ENCODE measurements at regions not wholly inside any gene's neighbourhood (a gene's known extent, or its start where the extent isn't known, plus 50 kb on each side); places are given as distances from the start of the nearest gene placed in this dataset.
A peak's percentile ranks its signal among the peaks of the same experiment; 100 is the strongest.

GRCh38 chrX:7706032-7706431, 136.9 kb upstream of the VCX start:
- Histone ChIP-seq H3K27ac (ENCODE audit: control insufficient read depth, insufficient read depth, low read length) (no peak overlapping the region), H4K20me1 (ENCODE audit: control insufficient read depth, extremely low read depth, insufficient read depth, low read length) (no peaks in the 10 kb centered on the region), H3K9me3 (ENCODE audit: control insufficient read depth, low read depth, low read length) (no peaks in the 10 kb centered on the region), H3K27me3 (ENCODE audit: control insufficient read depth, extremely low read depth, insufficient read depth, low read length) (no peaks in the 10 kb centered on the region), H3K79me2 (ENCODE audit: control insufficient read depth, insufficient read depth, low read length) (no peaks in the 10 kb centered on the region), H3K36me3 (ENCODE audit: control insufficient read depth in 2 of 2, extremely low read depth in 1 of 2, insufficient read depth in 2 of 2, low read length in 2 of 2) (no peaks in the 10 kb centered on the region), H3K4me3 (ENCODE audit: control insufficient read depth in 2 of 3, extremely low read depth in 1 of 3, insufficient read depth in 2 of 3, low read depth in 1 of 3, low read length in 3 of 3) (no peak overlapping the region), H3K9me1 (ENCODE audit: control insufficient read depth, extremely low read depth, insufficient read depth, low read length) (no peaks in the 10 kb centered on the region), H3K4me2 (ENCODE audit: control insufficient read depth, extremely low read depth, insufficient read depth, low read depth, low read length) (no peak overlapping the region), H3K4me1 (ENCODE audit: control insufficient read depth, extremely low read depth, insufficient read depth, low read length) (peaks cover 4% of the 10 kb centered on the region), H2AFZ (ENCODE audit: control insufficient read depth, low read length) (no peak overlapping the region), H3K9ac (ENCODE audit: control insufficient read depth, extremely low read depth, insufficient read depth, low read length) (no peak overlapping the region)
- FAIRE-seq: no peak
- dilution Hi-C loops (cut with MboI; ENCODE audit: extremely low pct_ligation_motif_present, low sequenced_read_pairs): no loop called here
- TF ChIP-seq, protein P1, sequence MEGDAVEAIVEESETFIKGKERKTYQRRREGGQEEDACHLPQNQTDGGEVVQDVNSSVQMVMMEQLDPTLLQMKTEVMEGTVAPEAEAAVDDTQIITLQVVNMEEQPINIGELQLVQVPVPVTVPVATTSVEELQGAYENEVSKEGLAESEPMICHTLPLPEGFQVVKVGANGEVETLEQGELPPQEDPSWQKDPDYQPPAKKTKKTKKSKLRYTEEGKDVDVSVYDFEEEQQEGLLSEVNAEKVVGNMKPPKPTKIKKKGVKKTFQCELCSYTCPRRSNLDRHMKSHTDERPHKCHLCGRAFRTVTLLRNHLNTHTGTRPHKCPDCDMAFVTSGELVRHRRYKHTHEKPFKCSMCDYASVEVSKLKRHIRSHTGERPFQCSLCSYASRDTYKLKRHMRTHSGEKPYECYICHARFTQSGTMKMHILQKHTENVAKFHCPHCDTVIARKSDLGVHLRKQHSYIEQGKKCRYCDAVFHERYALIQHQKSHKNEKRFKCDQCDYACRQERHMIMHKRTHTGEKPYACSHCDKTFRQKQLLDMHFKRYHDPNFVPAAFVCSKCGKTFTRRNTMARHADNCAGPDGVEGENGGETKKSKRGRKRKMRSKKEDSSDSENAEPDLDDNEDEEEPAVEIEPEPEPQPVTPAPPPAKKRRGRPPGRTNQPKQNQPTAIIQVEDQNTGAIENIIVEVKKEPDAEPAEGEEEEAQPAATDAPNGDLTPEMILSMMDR (optimal IDR thresholded peaks at IDR 0.05 in 1 of 3, IDR thresholded peaks at IDR 0.05 in 1 of 3, conservative IDR thresholded peaks at IDR 0.05 in 1 of 3; ENCODE audit: extremely low read depth in 1 of 3, insufficient read depth in 2 of 3, low read length in 3 of 3): peak in 2 of 3 experiments; percentile 15 to 39
- no peak for TF ChIP-seq EZH2 (IDR thresholded peaks at IDR 0.05; ENCODE audit: low read length)
- no peak for DNase-seq (ENCODE audit: low read depth, low spot score)

- dilution Hi-C loops (cut with MboI; ENCODE audit: extremely low pct_ligation_motif_present, low sequenced_read_pairs): no loop called here
- no peak for FAIRE-seq
- no peak for TF ChIP-seq EZH2 (IDR thresholded peaks at IDR 0.05; ENCODE audit: low read length)
- TF ChIP-seq, protein P1 (optimal IDR thresholded peaks at IDR 0.05 in 1 of 3, IDR thresholded peaks at IDR 0.05 in 1 of 3, conservative IDR thresholded peaks at IDR 0.05 in 1 of 3; ENCODE audit: extremely low read depth in 1 of 3, insufficient read depth in 2 of 3, low read length in 3 of 3): no peak
Observed at GRCh38 chrX:7704205-7704604, 138.8 kb upstream of the VCX start.

More at GRCh38 chrX:7704205-7704604, 138.8 kb upstream of the VCX start:
- no peaks in the 10 kb centered on the region for H4K20me1 ChIP-seq (ENCODE audit: control insufficient read depth, extremely low read depth, insufficient read depth, low read length)
- H3K4me3 ChIP-seq (ENCODE audit: control insufficient read depth in 2 of 3, extremely low read depth in 1 of 3, insufficient read depth in 2 of 3, low read depth in 1 of 3, low read length in 3 of 3): no peak overlapping the region
- no peak overlapping the region for H3K27ac ChIP-seq (ENCODE audit: control insufficient read depth, insufficient read depth, low read length)
- DNase-seq (ENCODE audit: low read depth, low spot score): no peak
- H2AFZ ChIP-seq (ENCODE audit: control insufficient read depth, low read length): no peak overlapping the region
- H3K4me1 ChIP-seq (ENCODE audit: control insufficient read depth, extremely low read depth, insufficient read depth, low read length): no peaks in the 10 kb centered on the region
- no peaks in the 10 kb centered on the region for H3K9me1 ChIP-seq (ENCODE audit: control insufficient read depth, extremely low read depth, insufficient read depth, low read length)
- no peak overlapping the region for H3K4me2 ChIP-seq (ENCODE audit: control insufficient read depth, extremely low read depth, insufficient read depth, low read depth, low read length)
- no peaks in the 10 kb centered on the region for H3K9me3 ChIP-seq (ENCODE audit: control insufficient read depth, low read depth, low read length)
- H3K36me3 ChIP-seq (ENCODE audit: control insufficient read depth in 2 of 2, extremely low read depth in 1 of 2, insufficient read depth in 2 of 2, low read length in 2 of 2): no peaks in the 10 kb centered on the region
- H3K9ac ChIP-seq (ENCODE audit: control insufficient read depth, extremely low read depth, insufficient read depth, low read length): no peak overlapping the region
- H3K27me3 ChIP-seq (ENCODE audit: control insufficient read depth, extremely low read depth, insufficient read depth, low read length): no peaks in the 10 kb centered on the region
- no peaks in the 10 kb centered on the region for H3K79me2 ChIP-seq (ENCODE audit: control insufficient read depth, insufficient read depth, low read length)

All from keratinocyte (primary cell).